PC-9 (cell line): ENCODE measurements at regions not wholly inside any gene's neighbourhood (a gene's known extent, or its start where the extent isn't known, plus 50 kb on each side); places are given as distances from the start of the nearest gene placed in this dataset.

Source experiments
- CTCF ChIP-seq: fragments of 200-600 bp; sonication (generic); conservative IDR thresholded peaks from 2 replicates; pipeline ENCODE4 v1.6.1; 2017; ENCODE audit warnings: mixed run types, antibody characterized with exemption, mild to moderate bottlenecking, moderate library complexity
- EZH2 ChIP-seq: fragments of 200-600 bp; sonication (generic); IDR thresholded peaks from 2 replicates; pipeline ENCODE4 v1.8.0; 2017; ENCODE audit warnings: antibody characterized with exemption, low read depth

- TF ChIP-seq EZH2 (no peak), CTCF (no peak)
Measured at GRCh38 chr5:82862711-82863110, 214.5 kb downstream of the TMEM167A start.
